Mesenchymal stem cell (in vitro differentiated cells and primary cell): ENCODE measurements at regions not wholly inside any gene's neighbourhood (a gene's known extent, or its start where the extent isn't known, plus 50 kb on each side); places are given as distances from the start of the nearest gene placed in this dataset.

Experiments
- DNase-seq: peaks from one replicate; pipeline ENCODE4 v3.0.0-alpha.2; 2013
- H2AFZ ChIP-seq: one replicate; pipeline ENCODE4 v1.6.1; 2013; ENCODE audit warnings: low read depth, mild to moderate bottlenecking, control low read depth, inconsistent platforms, low read length, moderate library complexity
- H2AK5ac ChIP-seq: 2 replicates; pipeline ENCODE4 v1.6.1; 2013; ENCODE audit warnings: low read length, moderate library complexity, mild to moderate bottlenecking, inconsistent platforms; ENCODE audit not compliant: severe bottlenecking
- H2BK120ac ChIP-seq: one replicate; pipeline ENCODE4 v1.6.1; 2013; ENCODE audit warnings: low read depth, mild to moderate bottlenecking, inconsistent platforms, low read length, moderate library complexity
- H2BK12ac ChIP-seq, 2 experiments: one replicate each; pipeline ENCODE4 v1.6.1; 2013; ENCODE audit warnings: inconsistent platforms in 2 of 2, low read length in 2 of 2, mild to moderate bottlenecking in 2 of 2, moderate library complexity in 2 of 2, control low read depth in 1 of 2
- H2BK15ac ChIP-seq: one replicate; pipeline ENCODE4 v1.6.1; 2013; ENCODE audit warnings: mild to moderate bottlenecking, low read depth, inconsistent platforms; ENCODE audit not compliant: poor library complexity, severe bottlenecking
- H2BK5ac ChIP-seq: 2 replicates; pipeline ENCODE4 v1.6.1; 2013; ENCODE audit warnings: low read depth, mild to moderate bottlenecking, low read length, control low read depth, inconsistent platforms; ENCODE audit not compliant: poor library complexity, severe bottlenecking
- H3K14ac ChIP-seq, 2 experiments: one replicate each; pipeline ENCODE4 v1.6.1; 2013; ENCODE audit warnings: inconsistent platforms in 2 of 2, low read length in 2 of 2, control low read depth in 1 of 2, mild to moderate bottlenecking in 1 of 2, moderate library complexity in 1 of 2
- H3K18ac ChIP-seq, 2 experiments: one replicate each; pipeline ENCODE4 v1.6.1; 2013; ENCODE audit warnings: inconsistent platforms in 2 of 2, low read length in 2 of 2, control low read depth in 1 of 2, low read depth in 1 of 2, mild to moderate bottlenecking in 1 of 2
- H3K23ac ChIP-seq, 2 experiments: one replicate each; pipeline ENCODE4 v1.6.1; 2013; ENCODE audit warnings: inconsistent platforms in 2 of 2, low read length in 2 of 2, mild to moderate bottlenecking in 2 of 2, moderate library complexity in 2 of 2, control low read depth in 1 of 2
- H3K27ac ChIP-seq: 2 replicates; pipeline ENCODE4 v1.5.1; 2013; ENCODE audit warnings: mild to moderate bottlenecking, moderate library complexity, low read length, control low read depth, inconsistent platforms; ENCODE audit not compliant: poor library complexity, severe bottlenecking
- H3K27me3 ChIP-seq, 2 experiments: 2 replicates each; pipeline versions ENCODE4 v1.6.1 to v1.7.0; 2013; ENCODE audit warnings: low read length in 2 of 2, mild to moderate bottlenecking in 2 of 2, moderate library complexity in 2 of 2, control low read depth in 1 of 2, inconsistent platforms in 1 of 2; ENCODE audit not compliant: control insufficient read depth in 1 of 2, insufficient read depth in 1 of 2
- H3K36me3 ChIP-seq, 2 experiments: 2 replicates each; pipeline versions ENCODE4 v1.6.1 to v1.7.0; 2013; ENCODE audit warnings: low read length in 2 of 2, control low read depth in 1 of 2, inconsistent platforms in 1 of 2, low read depth in 1 of 2, mild to moderate bottlenecking in 1 of 2; ENCODE audit not compliant: insufficient read depth in 2 of 2, control insufficient read depth in 1 of 2
- H3K4ac ChIP-seq, 2 experiments: one replicate each; pipeline ENCODE4 v1.6.1; 2013; ENCODE audit warnings: inconsistent platforms in 2 of 2, low read length in 2 of 2, mild to moderate bottlenecking in 2 of 2, moderate library complexity in 2 of 2, control low read depth in 1 of 2, low read depth in 1 of 2
- H3K4me1 ChIP-seq: 2 replicates; pipeline ENCODE4 v1.6.1; 2013; ENCODE audit warnings: low read depth, low read length, control low read depth; ENCODE audit not compliant: control insufficient read depth, insufficient read depth
- H3K4me2 ChIP-seq: 2 replicates; pipeline ENCODE4 v1.6.1; 2013; ENCODE audit warnings: low read length, mild to moderate bottlenecking, inconsistent platforms; ENCODE audit not compliant: poor library complexity, severe bottlenecking
- H3K4me3 ChIP-seq, 2 experiments: 2 replicates each; pipeline versions ENCODE4 v1.5.1 to v1.7.0; 2013; ENCODE audit warnings: low read length in 2 of 2, mild to moderate bottlenecking in 2 of 2, control low read depth in 1 of 2, low read depth in 1 of 2; ENCODE audit not compliant: insufficient read depth in 1 of 2
- H3K79me1 ChIP-seq: replicated peaks from 2 replicates; pipeline ENCODE4 v1.6.1; 2013; ENCODE audit warnings: mild to moderate bottlenecking, control low read depth, low read length, inconsistent platforms; ENCODE audit not compliant: poor library complexity, severe bottlenecking
- H3K9ac ChIP-seq: 2 replicates; pipeline ENCODE4 v1.7.0; 2013; ENCODE audit warnings: mild to moderate bottlenecking, low read length, moderate library complexity
- H3K9me3 ChIP-seq: 2 replicates; pipeline ENCODE4 v1.7.0; 2013; ENCODE audit warnings: mild to moderate bottlenecking, low read length; ENCODE audit not compliant: control insufficient read depth
- H4K8ac ChIP-seq: one replicate; pipeline ENCODE4 v1.6.1; 2013; ENCODE audit warnings: inconsistent platforms, mild to moderate bottlenecking, low read length, moderate library complexity
- H4K91ac ChIP-seq: one replicate; pipeline ENCODE4 v1.6.1; 2013; ENCODE audit warnings: mild to moderate bottlenecking, low read length, inconsistent platforms
- WGBS: methylation state at CpG from one replicate; pipeline ENCODE4 v1.1.7; 2013; ENCODE audit warnings: mixed read lengths; 5-methylcytosine and 5-hydroxymethylcytosine counted together

DNA sequence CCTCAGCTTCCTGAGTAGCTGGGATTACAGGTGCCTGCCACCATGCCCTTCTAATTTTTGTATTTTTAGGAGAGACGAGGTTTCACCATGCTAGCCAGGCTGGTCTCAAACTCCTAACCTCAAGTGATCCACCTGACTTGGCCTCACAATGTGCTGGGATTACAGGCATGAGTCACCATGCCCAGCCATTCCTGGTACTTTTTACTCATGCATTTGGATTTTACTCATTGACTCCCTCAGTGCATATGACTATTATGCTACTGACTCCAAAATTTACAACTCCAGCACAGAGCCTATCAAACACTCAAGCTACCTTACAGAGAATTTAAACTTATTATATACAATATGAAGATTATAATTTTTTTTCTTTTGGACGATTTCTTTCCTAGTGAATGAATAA is 199.9 kb downstream of the CXXC4 start:
- no peaks in the 10 kb centered on the region for H3K79me1 ChIP-seq
- no peak overlapping the region for H3K23ac ChIP-seq
- no peaks in the 10 kb centered on the region for H3K36me3 ChIP-seq
- H2BK120ac ChIP-seq, result no peak overlapping the region
- no peaks in the 10 kb centered on the region for H3K27me3 ChIP-seq
- no peak for DNase-seq
- peak overlapping the region; percentile 50 for H4K91ac ChIP-seq
- no peak overlapping the region for H2AK5ac ChIP-seq
- 81% methylated on average over 1 of the region's 2 CpGs for WGBS
- peaks cover 32% of the 10 kb centered on the region for H3K9me3 ChIP-seq
- H3K4me1 ChIP-seq, result no peaks in the 10 kb centered on the region
- H2BK15ac ChIP-seq, result no peak overlapping the region
- no peak overlapping the region for H3K14ac ChIP-seq
- H2BK5ac ChIP-seq, result no peak overlapping the region
- H2BK12ac ChIP-seq, result no peak overlapping the region
- H3K9ac ChIP-seq, result no peak overlapping the region
- no peak overlapping the region for H3K4me2 ChIP-seq
- no peak overlapping the region for H3K4me3 ChIP-seq
- H4K8ac ChIP-seq, result no peak overlapping the region
- H3K4ac ChIP-seq, result no peak overlapping the region
- H3K18ac ChIP-seq, result no peak overlapping the region
- H2AFZ ChIP-seq, result no peak overlapping the region
- no peak overlapping the region for H3K27ac ChIP-seq

DNA sequence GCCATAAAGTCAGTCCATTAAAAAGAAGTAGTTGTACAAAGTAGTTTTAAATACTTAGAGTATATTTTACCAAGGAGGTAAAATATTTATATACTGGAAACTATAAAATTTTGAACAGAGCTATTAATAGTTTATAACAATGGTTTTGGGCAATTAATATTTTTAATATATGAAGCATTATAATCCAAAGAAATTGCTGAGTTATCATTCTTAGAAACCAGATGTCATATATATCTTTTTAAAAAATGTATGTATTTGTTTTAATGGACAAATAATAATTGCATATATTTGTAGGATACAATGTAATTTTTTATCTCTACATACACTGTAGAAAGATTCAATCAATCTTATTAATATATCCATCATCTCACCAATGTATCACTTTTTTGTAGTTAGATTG is 207.8 kb downstream of the CXXC4 start:
- H3K18ac ChIP-seq, result no peak overlapping the region
- no peaks in the 10 kb centered on the region for H3K36me3 ChIP-seq
- H3K9ac ChIP-seq, result no peak overlapping the region
- H3K4me2 ChIP-seq, result no peak overlapping the region
- H4K91ac ChIP-seq, result no peak overlapping the region
- H3K27ac ChIP-seq, result no peak overlapping the region
- no peak overlapping the region for H4K8ac ChIP-seq
- H3K79me1 ChIP-seq, result no peaks in the 10 kb centered on the region
- peaks cover 31% of the 10 kb centered on the region for H3K9me3 ChIP-seq
- H2BK120ac ChIP-seq, result no peak overlapping the region
- no peaks in the 10 kb centered on the region for H3K27me3 ChIP-seq
- H3K4me3 ChIP-seq, result no peak overlapping the region
- no peak overlapping the region for H2BK15ac ChIP-seq
- H2BK12ac ChIP-seq, result no peak overlapping the region
- DNase-seq, result no peak
- H3K23ac ChIP-seq, result no peak overlapping the region
- no peak overlapping the region for H2AFZ ChIP-seq
- no peak overlapping the region for H3K14ac ChIP-seq
- no peak overlapping the region for H2BK5ac ChIP-seq
- H3K4ac ChIP-seq, result no peak overlapping the region
- H3K4me1 ChIP-seq, result no peaks in the 10 kb centered on the region
- no peak overlapping the region for H2AK5ac ChIP-seq

DNA sequence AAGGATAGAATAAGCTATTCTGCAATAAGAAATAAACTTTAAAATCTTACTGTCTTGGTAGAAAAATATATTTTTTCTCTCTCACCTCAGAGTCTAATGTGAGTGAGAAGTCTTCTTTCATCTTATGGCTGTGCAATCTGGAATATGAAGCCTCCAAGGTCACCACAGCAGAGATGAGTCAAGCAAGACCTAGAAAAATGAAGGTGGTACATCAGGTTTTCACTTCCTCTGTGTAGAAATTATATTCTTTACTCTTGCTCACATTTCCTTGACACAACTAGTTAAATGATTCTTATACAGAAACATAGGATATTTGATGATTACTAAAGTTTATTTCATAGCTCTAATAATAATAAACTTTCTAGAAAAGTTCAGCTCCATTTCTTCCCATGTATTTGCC is 211.4 kb downstream of the CXXC4 start:
- Histone ChIP-seq H4K8ac (no peak overlapping the region), H2AK5ac (no peak overlapping the region), H2BK15ac (no peak overlapping the region), H3K9ac (no peak overlapping the region), H3K18ac (no peak overlapping the region), H3K27me3 (no peaks in the 10 kb centered on the region), H2BK120ac (no peak overlapping the region), H3K4me1 (no peaks in the 10 kb centered on the region), H3K36me3 (no peaks in the 10 kb centered on the region), H4K91ac (no peak overlapping the region), H2BK12ac (no peak overlapping the region), H3K4me3 (no peak overlapping the region), H3K4ac (no peak overlapping the region), H3K4me2 (no peak overlapping the region), H3K23ac (no peak overlapping the region), H3K79me1 (no peaks in the 10 kb centered on the region), H3K9me3 (peaks cover 33% of the 10 kb centered on the region), H3K14ac (no peak overlapping the region), H2AFZ (no peak overlapping the region), H3K27ac (no peak overlapping the region), H2BK5ac (no peak overlapping the region)
- no peak for DNase-seq

DNA sequence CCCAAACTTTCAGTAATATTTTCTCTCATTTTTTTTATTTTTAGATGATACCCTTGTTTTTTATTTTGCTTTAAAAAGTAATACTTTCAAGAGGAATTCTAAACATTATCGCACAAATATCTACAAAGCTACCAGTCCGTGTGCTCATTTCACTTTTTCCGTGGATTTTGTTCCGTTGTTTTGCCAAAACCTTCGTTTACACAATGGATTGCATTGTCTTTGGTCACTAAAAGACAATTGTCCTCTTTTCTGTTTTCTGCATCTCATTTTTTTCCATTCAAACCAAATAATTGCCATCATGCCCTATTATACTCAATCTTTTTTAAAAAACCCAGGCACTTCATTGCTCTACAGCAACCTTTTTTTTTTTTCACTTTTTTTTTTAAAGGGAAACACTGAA is 214.9 kb downstream of the CXXC4 start:
- 79% methylated on average over 5 of the region's 5 CpGs for WGBS
- no peaks in the 10 kb centered on the region for H3K4me1 ChIP-seq

More for the DNA sequence above, 214.9 kb downstream of the CXXC4 start:
- H3K27me3 ChIP-seq, result no peaks in the 10 kb centered on the region
- no peaks in the 10 kb centered on the region for H3K36me3 ChIP-seq
- H3K14ac ChIP-seq, result no peak overlapping the region
- H2BK120ac ChIP-seq, result no peak overlapping the region
- H3K4me3 ChIP-seq, result no peak overlapping the region
- no peak overlapping the region for H4K8ac ChIP-seq
- no peak for DNase-seq
- H2BK5ac ChIP-seq, result no peak overlapping the region
- no peaks in the 10 kb centered on the region for H3K79me1 ChIP-seq
- no peak overlapping the region for H2AFZ ChIP-seq
- peaks cover 24% of the 10 kb centered on the region for H3K9me3 ChIP-seq
- no peak overlapping the region for H2AK5ac ChIP-seq
- H3K27ac ChIP-seq, result no peak overlapping the region
- no peak overlapping the region for H2BK12ac ChIP-seq
- H3K9ac ChIP-seq, result no peak overlapping the region
- H3K4ac ChIP-seq, result no peak overlapping the region
- H3K4me2 ChIP-seq, result no peak overlapping the region
- H2BK15ac ChIP-seq, result no peak overlapping the region
- H4K91ac ChIP-seq, result no peak overlapping the region
- no peak overlapping the region for H3K18ac ChIP-seq
- no peak overlapping the region for H3K23ac ChIP-seq
